ENCODE measurements at regions not wholly inside any gene's neighbourhood (a gene's known extent, or its start where the extent isn't known, plus 50 kb on each side); places are given as distances from the start of the nearest gene placed in this dataset.

DNA sequence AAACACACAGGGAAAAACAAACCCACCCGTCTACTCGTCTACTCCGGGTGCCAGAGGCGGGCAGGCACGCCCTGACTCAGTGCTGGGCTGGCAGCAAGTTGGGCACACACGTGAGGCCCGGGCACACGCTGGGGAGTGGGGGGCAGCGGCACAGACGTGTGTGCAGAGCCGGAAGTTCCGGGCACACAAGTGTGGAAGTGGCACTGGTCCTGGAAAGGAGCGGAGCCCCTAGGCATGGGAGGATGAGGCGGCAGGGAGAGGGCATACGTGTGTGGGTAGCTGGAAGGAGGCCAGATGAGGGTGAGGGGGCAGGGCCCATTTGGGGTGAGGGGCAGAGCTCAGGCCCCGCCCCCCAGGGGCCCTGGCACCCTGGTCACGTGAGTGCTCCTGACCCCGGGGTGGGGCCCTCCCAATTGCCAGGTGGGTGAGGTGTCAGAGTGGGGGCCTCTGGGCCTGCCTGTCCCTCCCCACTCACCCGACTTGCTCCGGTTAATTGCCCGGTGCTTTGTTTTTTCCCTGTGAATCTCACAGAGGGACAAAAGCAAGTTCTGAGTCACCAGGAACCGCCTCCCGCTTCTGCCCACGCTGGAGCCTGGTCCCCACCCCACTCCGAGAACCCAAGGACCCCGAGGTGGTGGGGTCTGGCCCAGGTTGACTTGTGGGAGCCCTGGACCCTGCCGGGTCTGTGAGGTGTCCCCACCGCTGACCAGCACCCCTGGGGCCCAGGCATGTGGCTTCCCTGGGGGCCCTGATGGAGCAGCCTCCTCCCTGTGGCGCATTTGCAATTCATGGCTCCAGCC, 104.8 kb upstream of the CASZ1 start:
- intact Hi-C loops (cut with DNase I; ENCODE audit: low total_unique reads), result no loop called here
- Histone ChIP-seq H3K4me1 (no peaks in the 10 kb centered on the region), H3K36me3 (no peaks in the 10 kb centered on the region), H3K9me3 (no peaks in the 10 kb centered on the region), H3K27me3 (peaks cover 0 to 4% (median 0%) of the 10 kb centered on the region in 3 donors), H3K27ac (no peak overlapping the region), H3K4me3 (no peak overlapping the region)
- no peak for ATAC-seq
- no peak for DNase-seq
- in situ Hi-C loops (cut with MboI; ENCODE audit: low sequenced_read_pairs in 4 of 4), result no loop called here
- TF ChIP-seq POLR2A (IDR thresholded peaks at IDR 0.05), result no peak
- TF ChIP-seq, protein P1, sequence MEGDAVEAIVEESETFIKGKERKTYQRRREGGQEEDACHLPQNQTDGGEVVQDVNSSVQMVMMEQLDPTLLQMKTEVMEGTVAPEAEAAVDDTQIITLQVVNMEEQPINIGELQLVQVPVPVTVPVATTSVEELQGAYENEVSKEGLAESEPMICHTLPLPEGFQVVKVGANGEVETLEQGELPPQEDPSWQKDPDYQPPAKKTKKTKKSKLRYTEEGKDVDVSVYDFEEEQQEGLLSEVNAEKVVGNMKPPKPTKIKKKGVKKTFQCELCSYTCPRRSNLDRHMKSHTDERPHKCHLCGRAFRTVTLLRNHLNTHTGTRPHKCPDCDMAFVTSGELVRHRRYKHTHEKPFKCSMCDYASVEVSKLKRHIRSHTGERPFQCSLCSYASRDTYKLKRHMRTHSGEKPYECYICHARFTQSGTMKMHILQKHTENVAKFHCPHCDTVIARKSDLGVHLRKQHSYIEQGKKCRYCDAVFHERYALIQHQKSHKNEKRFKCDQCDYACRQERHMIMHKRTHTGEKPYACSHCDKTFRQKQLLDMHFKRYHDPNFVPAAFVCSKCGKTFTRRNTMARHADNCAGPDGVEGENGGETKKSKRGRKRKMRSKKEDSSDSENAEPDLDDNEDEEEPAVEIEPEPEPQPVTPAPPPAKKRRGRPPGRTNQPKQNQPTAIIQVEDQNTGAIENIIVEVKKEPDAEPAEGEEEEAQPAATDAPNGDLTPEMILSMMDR (IDR thresholded peaks at IDR 0.05 in 4 of 5, conservative IDR thresholded peaks at IDR 0.05 in 1 of 5), result no peak

DNA sequence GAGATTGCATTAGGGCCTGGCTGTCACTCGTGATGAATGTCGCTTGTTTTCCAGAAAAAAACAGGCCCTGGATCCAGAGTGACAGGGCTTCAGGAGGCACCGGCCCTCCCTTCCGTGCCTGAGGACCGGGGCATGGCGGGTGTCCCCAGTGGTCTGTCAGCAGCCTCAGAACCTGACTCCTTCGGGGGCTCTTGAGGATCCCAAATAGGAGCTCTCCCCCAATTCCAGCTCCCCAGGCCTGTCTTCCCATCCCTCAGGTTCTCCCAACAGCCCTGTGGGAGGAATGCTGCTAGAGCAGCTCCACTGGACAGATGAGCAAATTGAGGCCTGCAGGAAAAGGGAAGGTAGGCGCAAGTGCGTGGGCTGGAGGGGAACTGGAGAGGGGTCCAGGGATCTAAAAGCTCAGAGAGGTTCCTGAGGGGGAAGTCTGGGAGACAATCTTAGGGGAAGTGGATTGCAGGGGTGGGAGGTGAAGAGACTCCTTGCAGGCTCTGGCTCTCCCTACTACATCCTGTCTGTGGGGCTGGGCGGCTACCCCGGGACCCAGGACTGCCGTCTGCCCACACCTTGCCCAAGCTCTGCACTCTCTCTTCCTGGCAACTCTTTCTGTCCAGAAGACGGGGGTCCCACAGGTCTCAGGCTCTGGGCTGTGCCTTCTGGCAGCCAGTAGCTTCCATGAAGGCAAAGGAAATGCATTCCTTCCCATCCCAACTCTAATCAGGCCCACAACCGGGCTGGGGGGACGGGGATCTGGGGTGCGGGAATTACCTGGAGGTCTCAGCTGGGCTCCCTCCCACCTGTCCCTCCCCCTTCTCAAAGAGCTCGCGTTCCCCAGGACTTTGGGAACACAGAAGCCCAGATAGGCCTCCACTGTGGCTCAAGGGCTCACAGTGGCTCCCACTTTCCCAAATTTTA, 105.7 kb upstream of the CASZ1 start:
- no peak for ATAC-seq
- peaks cover 0 to 4% (median 0%) of the 10 kb centered on the region in 3 donors for H3K27me3 ChIP-seq

DNA sequence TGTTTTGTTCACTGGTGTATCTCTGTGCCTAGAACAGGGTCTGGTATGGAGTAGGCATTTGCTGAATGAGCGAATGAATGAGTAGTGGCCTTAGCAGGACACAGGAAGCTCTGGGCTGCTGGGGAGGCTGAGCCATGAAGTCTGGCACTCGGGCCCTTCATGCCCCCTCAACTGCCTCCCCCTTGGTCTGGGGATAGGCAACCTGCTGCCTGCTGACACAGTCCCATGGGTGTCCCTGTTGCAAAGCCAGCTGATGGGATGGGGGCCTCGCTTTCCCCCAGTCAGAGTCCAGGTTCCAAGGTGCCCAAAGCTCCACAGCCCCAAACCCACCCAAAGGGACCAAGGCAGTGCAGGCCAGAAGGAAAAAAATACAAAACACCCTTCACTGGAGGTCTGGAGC, 107.0 kb upstream of the CASZ1 start:
- H3K9me3 ChIP-seq, result no peaks in the 10 kb centered on the region
- no peaks in the 10 kb centered on the region for H3K4me1 ChIP-seq
- no peak overlapping the region for H3K4me3 ChIP-seq
- TF ChIP-seq, protein P1 (IDR thresholded peaks at IDR 0.05 in 4 of 5, conservative IDR thresholded peaks at IDR 0.05 in 1 of 5), result no peak
- TF ChIP-seq POLR2A (IDR thresholded peaks at IDR 0.05), result no peak
- no peaks in the 10 kb centered on the region for H3K36me3 ChIP-seq
- peaks cover 0 to 4% (median 0%) of the 10 kb centered on the region in 3 donors for H3K27me3 ChIP-seq
- H3K27ac ChIP-seq, result no peak overlapping the region
- ATAC-seq (no peak), DNase-seq (no peak)
- intact Hi-C loops (cut with DNase I; ENCODE audit: low total_unique reads), result no loop called here
- in situ Hi-C loops (cut with MboI; ENCODE audit: low sequenced_read_pairs in 4 of 4), result no loop called here

More for the DNA sequence above, 105.7 kb upstream of the CASZ1 start:
- H3K9me3 ChIP-seq, result no peaks in the 10 kb centered on the region
- no peak for DNase-seq
- intact Hi-C loops (cut with DNase I; ENCODE audit: low total_unique reads) (no loop called here), in situ Hi-C loops (cut with MboI; ENCODE audit: low sequenced_read_pairs in 4 of 4) (no loop called here)
- H3K27ac ChIP-seq, result no peak overlapping the region
- H3K4me1 ChIP-seq, result no peaks in the 10 kb centered on the region
- no peaks in the 10 kb centered on the region for H3K36me3 ChIP-seq
- no peak for TF ChIP-seq POLR2A (IDR thresholded peaks at IDR 0.05)
- TF ChIP-seq, protein P1 (IDR thresholded peaks at IDR 0.05 in 4 of 5, conservative IDR thresholded peaks at IDR 0.05 in 1 of 5), result no peak
- no peak overlapping the region for H3K4me3 ChIP-seq

DNA sequence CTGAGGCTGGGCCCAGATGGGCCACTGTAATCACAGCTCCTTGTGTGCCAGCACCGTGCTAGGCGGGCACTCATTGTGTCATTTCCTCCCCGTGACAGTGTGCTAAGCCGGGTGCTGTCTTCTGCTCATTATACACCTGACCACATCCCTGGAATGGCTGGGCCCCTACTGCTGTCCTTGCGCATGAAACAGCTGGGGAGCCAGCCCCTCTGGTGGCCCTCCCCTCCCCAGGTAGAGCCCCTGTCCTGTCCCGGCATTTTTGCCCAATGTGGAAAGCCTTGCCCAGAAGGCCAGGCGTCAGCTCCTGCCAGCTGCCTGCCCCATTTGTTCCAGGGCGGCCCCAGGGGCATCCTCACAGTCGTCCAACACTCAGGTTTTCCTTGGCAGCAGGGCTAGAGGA, 107.4 kb upstream of the CASZ1 start:
- in situ Hi-C loops (cut with MboI; ENCODE audit: low sequenced_read_pairs in 4 of 4), result no loop called here
- no peak for ATAC-seq
- H3K27ac ChIP-seq, result no peak overlapping the region
- no peak overlapping the region for H3K4me3 ChIP-seq
- H3K36me3 ChIP-seq, result no peaks in the 10 kb centered on the region
- DNase-seq, result no peak
- intact Hi-C loops (cut with DNase I; ENCODE audit: low total_unique reads), result no loop called here
- H3K27me3 ChIP-seq, result peaks cover 0 to 4% (median 0%) of the 10 kb centered on the region in 3 donors
- no peaks in the 10 kb centered on the region for H3K4me1 ChIP-seq
- H3K9me3 ChIP-seq, result no peaks in the 10 kb centered on the region
- TF ChIP-seq POLR2A (IDR thresholded peaks at IDR 0.05), result no peak
- TF ChIP-seq, protein P1 (IDR thresholded peaks at IDR 0.05 in 4 of 5, conservative IDR thresholded peaks at IDR 0.05 in 1 of 5), result no peak

Measured in gastrocnemius medialis (tissue), 4 donors.